Midbrain (tissue), 1 donor: ENCODE measurements at regions not wholly inside any gene's neighbourhood (a gene's known extent, or its start where the extent isn't known, plus 50 kb on each side); places are given as distances from the start of the nearest gene placed in this dataset.

Source experiments
- DNase-seq: peaks from one replicate; lab custom pipeline; 2025; lab: John Stamatoyannopoulos, UW

DNA sequence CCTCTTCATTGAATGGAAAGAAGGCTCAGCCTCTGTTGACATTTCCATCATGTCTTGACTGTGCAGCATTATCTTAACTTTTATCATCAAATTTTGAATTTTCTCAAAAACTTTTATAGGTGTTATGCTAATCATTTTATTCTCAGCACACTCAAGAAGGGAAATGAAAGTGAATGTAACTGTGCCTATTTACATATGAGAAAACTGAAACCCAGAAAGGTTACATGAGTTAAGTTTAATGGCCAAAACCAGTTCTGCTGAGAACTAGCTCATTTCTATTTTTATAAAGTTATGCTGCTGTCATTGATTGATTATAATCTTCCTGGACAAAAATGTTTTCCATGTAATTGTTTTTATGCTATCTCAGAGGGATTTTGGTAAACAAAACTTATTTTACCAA is 618.8 kb upstream of the NRXN1 start:
- no peak for DNase-seq

DNA sequence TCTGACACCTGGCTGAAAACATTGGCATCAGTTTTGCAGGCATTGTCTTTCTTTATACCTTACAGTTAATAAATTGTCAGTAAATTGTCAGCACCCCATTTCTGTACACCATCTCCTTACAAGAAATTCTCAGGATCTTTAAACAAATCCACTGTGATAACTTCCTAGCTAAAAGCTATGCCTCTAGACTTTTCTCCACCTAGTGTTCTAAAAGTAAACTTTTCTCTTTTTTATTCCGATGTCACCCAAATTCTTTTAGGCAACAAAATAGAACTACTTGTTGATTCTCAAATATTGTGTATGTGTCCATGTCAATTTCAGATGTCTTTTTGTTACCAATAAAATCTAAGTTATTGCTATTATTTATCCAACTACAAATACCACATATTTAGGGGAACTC is 617.4 kb upstream of the NRXN1 start:
- DNase-seq, result no peak

DNA sequence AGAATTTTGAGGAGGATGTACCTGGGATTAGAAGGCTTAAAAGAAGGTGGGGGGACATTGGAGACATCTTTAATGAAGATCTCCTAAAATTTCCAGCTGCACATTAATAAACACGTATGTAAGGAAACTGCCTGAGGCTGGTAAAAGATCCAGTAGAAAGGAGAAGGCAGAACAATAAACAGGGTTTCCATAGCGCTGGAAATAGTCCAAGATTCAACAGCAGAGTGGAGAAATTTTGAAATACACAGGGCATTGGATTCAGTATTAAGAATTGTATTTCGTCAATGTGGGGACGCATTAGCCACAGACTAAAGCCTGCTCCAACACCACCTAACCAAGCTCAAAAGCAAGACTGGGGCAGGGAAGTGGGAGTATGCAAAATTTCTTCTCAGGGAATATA is 606.9 kb upstream of the NRXN1 start:
- no peak for DNase-seq

DNA sequence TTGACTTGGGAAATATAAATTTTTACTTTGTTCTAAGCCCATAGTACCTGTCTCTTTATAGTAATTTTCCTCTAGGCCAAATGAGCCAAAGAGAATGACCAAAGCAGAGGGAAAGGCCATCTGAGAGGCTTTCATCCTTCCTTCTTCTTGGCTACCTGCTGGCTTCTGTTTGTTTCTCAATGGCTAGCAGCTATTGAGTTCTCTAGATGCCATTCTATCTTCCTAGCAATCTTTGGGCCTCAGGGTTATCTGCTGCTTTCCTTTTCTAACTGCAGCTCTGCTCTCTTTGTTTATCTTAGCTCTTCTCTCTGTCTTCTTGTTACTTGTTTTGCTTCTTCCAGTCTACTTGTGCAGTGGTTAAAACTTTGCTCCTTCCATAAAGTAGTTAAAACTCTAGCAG is 601.1 kb upstream of the NRXN1 start:
- no peak for DNase-seq

DNA sequence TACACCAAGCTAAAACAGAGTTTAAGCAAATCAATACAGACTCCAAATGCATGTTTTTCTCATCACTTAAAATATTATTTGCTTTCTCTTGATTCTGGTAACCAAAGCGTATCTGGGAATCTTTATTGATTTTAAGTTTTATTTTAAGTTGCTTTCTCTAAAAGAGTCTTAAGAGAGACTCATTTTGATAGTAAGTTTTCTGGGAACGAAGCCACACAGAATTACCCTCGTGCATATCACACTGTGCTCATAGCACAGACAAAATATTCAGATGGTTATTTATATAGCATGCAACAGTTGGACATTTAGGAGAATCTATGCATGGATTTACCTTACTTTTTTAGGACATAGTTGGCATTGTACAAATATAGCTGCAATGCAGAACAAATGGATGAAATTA is 597.5 kb upstream of the NRXN1 start:
- no peak for DNase-seq

DNA sequence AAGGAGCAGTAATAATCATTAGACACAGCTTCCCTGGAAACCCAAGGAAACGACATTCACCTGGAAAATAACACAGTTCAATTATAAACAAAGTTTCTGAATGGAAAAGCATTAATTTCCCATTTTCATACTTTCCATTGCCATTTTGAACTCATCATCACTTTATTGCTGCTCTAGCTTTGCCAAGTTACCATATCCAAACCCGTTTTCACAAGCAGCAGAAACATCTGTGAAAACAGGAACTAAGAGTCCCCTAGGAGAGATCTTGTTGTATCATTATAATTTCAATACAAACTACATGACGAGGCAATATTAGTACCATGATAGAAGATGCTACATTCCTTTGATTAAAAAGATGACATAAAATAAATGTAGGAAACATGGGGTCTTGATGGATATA is 597.0 kb upstream of the NRXN1 start:
- no peak for DNase-seq

DNA sequence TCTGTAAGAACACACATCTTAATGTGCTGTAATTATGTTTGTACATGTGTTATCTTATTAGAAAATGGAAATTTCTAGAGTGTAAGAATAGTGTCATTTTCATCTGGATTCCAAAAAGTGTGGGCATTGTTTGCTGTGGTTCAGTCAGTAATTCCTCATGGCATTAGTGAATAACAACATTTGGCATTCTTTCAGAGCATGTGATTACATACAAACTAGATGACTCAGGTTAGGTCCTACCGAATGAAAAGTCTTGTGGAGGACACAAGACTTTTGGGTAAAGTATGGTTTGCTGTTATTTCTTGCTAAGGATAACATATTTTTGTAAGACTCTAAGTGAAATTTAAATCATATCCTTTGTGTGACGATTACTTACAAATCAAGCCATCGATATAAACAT is 593.1 kb upstream of the NRXN1 start:
- no peak for DNase-seq

DNA sequence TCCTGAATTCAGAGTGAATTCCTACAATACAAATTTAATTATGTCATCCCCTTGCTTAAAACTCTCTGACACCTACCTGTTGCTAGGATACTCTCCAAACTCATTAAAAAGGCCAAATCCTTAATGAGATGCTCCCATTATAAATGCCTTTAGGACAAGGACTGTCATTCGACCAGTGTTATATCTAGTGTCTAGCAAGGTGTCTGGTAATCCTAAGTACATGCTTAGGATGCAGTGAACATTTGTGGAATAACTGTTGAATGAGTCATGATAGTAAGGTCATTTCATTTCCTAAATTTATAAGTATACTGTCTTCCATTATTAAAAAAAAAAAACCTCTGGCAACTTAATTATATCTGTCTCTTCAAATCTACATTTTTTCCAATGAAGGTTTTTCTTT is 588.9 kb upstream of the NRXN1 start:
- no peak for DNase-seq

DNA sequence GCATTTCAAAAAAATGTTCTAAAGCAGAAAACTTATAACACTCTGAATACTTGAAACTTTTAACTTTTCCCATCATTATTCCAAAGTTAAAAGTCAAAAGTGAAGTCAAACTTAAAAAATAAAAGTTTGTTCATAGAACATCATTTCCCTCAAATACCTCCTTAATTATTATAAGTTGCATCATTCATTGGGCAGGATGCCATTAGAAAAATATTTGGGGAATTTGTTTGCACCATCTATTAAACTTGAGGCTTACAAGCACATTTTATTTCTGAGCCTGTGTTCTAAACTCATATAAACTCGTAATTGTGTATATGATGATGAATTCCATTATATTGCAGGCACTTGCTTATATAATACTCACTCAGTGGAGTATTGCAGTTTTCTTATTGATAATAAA is 588.0 kb upstream of the NRXN1 start:
- no peak for DNase-seq

DNA sequence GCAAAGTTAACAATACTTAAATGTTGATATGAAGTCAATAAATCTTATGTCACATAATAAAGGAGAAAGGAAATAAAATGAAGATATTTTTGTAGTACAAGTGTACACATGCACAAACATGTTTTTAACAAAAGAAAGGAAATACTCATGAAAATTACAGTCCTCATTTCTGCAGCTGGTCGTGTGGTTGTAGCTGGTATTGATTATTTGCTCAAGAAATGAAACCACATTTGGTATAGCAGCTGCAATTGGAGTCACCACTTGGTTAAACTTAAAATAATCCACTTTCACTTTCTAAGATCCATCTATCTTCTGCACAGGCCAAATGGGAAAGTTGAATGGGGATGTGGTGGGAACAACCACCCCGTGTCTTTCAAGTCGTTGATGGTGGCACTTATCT is 580.5 kb upstream of the NRXN1 start:
- no peak for DNase-seq

DNA sequence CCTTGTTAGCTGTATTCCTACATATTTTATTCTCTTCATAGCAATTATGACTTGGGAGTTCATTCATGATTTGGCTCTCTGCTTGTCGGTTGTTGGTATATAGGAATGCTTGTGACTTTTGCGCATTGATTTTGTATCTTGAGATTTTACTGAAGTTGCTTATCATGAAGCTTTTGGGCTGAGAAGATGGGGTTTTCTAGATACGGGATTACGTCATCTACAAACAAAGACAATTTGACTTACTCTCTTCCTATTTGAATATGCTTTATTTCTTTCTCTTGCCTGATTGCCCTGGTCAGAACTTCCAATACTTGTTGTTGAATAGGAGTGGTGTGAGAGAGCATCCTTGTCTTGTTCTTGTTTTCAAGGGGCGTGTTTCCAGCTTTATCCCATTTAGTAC is 569.8 kb upstream of the NRXN1 start:
- DNase-seq, result no peak

DNA sequence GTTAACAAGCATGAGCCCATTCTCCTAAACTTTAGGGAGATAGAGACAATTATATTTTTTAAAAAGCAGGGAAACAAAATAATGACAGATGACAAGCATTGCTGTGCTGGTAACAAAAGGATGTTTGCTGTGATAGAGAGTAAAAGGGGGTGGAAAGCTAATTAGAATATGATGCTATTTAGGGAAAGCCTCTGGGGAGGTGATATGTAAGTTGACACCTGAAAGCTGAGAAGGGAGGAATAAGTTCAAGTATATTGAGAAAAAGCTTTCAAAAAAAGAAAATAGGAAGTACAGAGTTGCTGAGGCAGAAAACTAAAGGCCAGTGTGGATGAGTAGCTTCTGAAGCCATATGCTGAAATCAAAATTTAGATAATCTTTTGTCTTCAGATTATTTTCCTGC is 565.2 kb upstream of the NRXN1 start:
- DNase-seq, result no peak

DNA sequence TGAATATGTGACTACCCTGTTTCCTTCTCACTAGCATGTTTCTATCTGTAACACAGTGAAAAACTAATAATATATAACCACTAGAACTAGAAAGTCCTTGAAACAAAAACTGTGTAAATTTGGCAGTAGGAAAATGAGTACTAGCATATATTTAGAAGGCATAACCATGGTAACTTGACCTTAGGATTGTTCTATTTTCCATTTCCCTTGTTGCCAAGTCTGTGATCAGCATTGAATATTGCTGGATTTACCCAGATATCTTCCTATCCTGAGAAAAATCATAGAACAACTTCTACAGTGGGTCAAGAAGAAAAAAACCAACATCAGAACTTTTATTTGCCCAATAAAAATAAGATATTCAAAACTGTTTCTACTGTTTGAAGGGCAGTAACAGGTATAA is 563.9 kb upstream of the NRXN1 start:
- no peak for DNase-seq

DNA sequence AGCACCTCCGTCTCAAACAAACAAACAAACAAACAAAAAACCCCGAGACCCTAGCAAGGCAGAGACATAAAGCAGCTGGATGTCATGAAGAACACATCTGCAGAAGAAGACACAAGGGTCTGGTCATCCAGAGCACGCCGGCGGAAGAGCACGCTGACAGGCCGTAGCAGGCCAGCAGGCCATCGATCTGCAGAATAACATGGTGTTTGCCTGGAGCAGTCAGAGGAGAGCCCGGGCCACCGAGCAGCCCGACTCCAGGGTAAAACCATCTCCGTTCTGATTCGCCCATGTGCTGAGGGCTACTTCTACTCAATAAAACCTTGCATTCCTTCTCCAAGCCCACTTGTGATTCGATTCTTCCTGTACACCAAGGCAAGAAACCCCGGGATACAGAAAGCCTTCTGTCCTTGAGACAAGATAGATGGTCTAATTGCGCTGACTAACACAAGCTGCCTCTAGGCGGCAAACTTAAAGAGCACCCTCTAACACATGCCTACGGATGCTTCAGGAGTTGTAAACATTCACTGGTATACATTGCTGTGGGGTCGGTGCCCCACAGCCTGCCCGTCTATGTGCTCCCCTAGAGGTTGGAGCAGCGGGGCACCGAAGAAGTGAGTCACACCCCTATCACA is 549.8 kb upstream of the NRXN1 start:
- DNase-seq, result no peak

DNA sequence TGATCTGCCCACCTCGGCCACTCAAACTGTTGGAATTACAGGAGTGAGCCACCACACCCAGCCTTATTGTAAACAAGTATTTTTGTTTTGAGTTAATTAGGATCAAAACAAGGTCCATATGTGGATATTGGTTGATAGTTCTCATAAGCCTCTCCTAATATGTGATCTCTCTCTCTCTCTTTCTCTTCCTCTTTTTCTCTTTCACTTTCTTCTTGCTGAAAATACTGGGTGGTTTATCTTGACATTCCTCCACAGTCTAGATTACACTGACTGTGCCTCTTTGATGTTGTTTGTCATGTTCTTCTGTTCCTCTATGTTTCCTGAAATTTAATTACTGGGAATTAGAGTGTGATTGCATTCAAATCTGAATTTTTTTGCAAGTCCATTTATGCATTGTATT is 547.5 kb upstream of the NRXN1 start:
- no peak for DNase-seq

DNA sequence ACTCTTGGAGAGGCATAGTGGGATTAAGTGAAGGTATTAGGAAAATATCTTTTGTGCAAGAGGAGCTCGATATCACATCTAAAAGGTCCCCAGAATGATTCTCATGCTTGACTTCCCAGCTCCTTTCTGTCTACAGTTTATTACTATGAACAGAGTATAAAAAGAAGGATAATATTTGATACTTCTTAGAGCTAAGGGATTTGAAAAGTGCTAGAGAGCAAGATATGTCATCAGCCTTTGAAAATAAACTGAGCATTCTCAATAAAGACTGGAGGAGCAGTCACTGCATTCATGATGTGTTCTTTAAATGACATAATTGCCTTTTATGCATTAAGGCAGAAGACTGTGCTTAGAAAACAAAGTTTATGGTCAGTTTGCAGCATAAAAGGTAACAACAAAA is 543.2 kb upstream of the NRXN1 start:
- DNase-seq, result no peak

DNA sequence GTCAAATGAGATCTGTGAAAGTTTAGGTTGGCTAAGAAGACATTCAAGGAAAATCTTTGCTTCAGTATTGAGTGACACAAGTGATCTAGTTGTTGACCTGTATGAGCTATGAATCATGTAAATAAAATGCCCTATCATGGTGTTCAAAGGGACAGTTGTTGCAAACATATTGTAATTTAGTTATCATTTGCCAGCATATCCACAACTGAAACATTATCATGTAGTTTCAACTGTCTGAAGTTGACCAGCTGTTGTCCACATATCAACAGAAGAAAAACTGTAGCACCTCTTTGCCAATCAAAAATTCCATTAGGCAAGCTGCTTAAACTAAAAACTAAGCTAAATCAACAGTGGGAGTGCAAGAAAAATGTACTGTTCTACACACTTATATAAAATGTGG is 527.1 kb upstream of the NRXN1 start:
- DNase-seq, result no peak

DNA sequence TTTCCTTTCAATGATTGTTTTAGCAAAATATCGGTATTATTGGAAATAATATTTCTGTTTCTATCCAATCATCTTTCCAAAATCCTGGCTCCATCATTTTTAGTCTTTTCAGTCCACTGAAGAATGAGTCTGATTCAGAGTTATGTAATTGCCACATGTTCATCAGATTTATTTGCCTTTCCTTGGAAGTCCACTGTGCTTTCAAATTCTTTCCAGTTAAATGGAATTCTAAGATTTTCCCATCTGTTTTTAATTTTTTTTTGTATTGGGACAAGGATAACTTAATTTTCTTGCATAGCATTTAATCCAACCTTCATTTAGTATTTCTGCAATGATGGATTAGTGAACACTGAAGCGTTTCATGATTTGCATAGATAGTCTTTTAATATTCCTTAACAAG is 521.5 kb upstream of the NRXN1 start:
- DNase-seq, result no peak

DNA sequence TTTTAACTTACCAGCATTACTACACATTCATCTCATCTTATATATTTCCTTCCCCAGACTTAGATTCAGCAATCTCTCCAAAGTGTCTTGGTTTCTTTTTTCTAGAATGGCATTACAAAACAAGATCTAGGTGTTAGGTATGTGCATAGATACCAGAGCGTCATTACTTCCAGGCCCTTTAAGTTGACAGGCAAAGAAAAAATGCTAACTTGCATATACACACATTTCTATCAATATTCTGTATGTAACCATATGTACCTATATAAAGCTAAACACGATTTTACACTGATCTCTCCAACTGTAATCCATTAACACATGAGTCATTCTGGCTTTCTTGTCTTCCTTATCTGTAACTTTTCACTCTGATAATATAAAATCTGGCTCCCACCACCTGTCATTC is 503.8 kb upstream of the NRXN1 start:
- no peak for DNase-seq

DNA sequence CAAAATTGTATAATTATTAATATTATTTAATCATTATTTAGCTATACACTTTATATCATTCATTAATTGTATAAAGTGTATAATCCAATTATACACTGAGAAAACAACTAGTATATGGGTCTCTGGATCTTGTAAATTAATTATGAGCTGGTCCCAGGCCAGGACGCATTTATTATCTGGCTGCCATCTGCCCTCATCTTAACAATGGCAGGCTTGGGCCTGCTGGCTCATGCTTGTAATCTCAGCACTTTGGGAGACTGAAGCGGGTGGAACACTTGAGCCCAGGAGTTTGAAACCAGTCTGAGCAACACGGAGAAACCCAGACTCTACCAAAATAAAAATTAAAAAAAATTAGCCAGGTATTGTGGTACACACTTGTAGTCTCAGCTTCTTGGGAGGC is 502.2 kb upstream of the NRXN1 start:
- DNase-seq, result no peak

DNA sequence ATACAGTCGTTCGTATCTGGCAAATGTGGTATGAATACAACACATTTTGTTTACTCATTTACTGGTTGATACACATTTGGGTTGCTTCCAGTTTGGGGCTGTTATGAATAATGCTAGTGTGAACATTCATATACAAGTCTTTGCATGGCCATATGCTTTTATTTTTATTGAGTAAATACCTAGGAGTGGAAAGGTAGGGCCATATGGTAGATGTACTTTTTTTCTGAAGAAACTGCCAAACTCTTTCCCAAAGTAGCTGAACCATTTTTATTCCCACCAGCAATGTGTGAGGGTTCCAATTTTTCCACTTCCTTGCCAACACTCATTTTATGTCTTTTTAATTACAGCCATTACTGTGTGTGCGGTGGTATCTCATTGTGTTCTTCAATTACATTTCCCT is 496.2 kb upstream of the NRXN1 start:
- DNase-seq, result no peak

DNA sequence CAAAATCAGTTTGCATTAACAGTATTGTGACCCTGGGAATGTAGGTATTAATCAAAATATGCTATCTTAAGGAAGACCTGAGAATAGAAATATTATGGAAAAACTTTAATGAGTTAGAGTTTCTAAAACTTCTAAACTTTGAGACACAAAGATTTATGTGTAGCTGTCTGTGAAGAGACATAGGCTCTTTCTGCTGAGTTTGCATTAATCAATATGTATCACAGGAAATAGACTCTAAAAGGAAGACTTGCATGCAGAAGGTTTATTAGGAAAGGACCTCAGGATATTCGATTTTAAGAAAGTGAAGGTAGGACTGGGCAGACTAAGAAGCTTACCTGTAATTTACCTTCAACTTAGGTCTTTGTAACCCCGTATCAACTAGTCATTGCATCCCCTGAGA is 494.8 kb upstream of the NRXN1 start:
- no peak for DNase-seq

DNA sequence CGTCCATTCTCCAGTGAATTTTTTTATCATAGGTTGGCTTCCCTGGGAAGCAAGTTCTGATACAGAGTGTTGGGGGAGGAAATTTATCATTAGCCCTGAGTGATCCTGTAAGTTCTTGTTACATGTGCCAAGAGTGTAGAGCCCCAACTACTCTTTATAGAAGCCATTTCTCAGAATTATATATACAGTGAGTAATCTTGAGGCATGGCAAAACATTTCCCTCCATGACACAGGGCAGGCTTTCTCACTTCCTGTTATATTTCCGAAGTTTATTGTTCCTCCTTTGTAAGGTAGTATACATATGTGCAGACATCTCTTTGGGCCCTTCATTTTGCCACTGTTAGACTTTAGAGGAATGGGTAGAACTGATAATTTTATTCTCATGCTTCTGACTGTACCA is 484.7 kb upstream of the NRXN1 start:
- DNase-seq, result no peak

DNA sequence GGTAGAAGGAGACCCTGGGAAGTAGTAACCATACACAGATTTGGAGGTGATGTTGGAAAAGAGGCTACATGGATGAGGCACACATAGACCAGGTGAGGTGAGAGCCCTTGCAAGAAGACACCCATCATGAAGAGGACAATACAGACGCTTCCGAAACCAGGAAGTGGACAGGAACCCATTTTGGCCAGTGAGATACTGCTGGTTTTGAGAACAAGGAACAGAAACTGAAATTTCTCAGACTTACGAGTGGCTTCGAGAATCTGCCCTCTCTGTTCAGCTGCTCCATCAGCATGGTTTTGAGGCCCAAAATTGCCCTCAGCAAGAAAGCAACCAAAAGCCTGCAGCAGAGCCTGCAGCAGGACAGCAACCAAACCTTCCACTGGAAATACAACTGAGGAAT is 479.1 kb upstream of the NRXN1 start:
- no peak for DNase-seq

DNA sequence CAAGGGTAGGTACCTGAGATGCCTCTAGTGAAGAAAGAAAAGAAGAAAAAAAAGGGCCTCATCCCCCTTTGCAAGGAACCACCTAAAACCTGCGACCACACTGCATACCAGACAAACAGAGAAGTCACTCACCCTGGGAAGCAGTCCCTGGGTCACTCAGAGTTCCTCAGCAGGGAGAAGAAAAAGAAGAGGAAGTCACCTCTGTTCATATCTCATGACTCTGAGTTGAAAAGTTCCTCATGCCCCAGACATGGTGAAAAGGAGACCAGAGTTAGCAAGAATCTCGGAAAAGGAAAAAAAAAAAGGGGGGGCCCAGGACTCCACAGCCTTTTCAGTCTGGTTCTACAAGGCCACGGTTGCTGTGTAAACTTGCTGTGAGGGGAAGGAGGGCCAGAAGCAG is 478.4 kb upstream of the NRXN1 start:
- DNase-seq, result no peak
